Karpas-422 (cell line): ENCODE measurements at regions not wholly inside any gene's neighbourhood (a gene's known extent, or its start where the extent isn't known, plus 50 kb on each side); places are given as distances from the start of the nearest gene placed in this dataset.

Experiments used
- DNase-seq: peaks from one replicate; pipeline ENCODE4 v3.0.0-alpha.2; 2015
- H2AFZ ChIP-seq: fragments of 200-600 bp; sonication (generic); 2 replicates; pipeline ENCODE4 v1.6.1; 2014; ENCODE audit warnings: antibody characterized with exemption, low read length, mixed read lengths
- H3K27ac ChIP-seq: fragments of 200-600 bp; sonication (generic); 2 replicates; pipeline ENCODE4 v1.5.1; 2014; ENCODE audit warnings: mild to moderate bottlenecking, low read length, moderate library complexity
- H3K27me3 ChIP-seq: fragments of 200-600 bp; sonication (generic); 2 replicates; pipeline ENCODE4 v1.6.1; 2014; ENCODE audit warnings: low read length, mixed read lengths
- H3K36me3 ChIP-seq: fragments of 200-600 bp; sonication (generic); 2 replicates; pipeline ENCODE4 v1.6.1; 2014; ENCODE audit warnings: low read length, mixed read lengths; ENCODE audit not compliant: insufficient read depth
- H3K4me1 ChIP-seq: fragments of 200-600 bp; sonication (generic); 2 replicates; pipeline ENCODE4 v1.6.1; 2014; ENCODE audit warnings: mild to moderate bottlenecking, low read length, mixed read lengths
- H3K4me2 ChIP-seq: fragments of 200-600 bp; sonication (generic); 2 replicates; pipeline ENCODE4 v1.6.1; 2014; ENCODE audit warnings: low read length, low read depth, mild to moderate bottlenecking; ENCODE audit not compliant: poor library complexity, severe bottlenecking
- H3K4me3 ChIP-seq: fragments of 200-600 bp; sonication (generic); 2 replicates; pipeline ENCODE4 v1.5.1; 2014; ENCODE audit warnings: mild to moderate bottlenecking, antibody characterized with exemption, low read length, mixed read lengths
- H3K79me2 ChIP-seq: fragments of 200-600 bp; sonication (generic); 2 replicates; pipeline ENCODE4 v1.6.1; 2014; ENCODE audit warnings: mild to moderate bottlenecking, low read length, mixed read lengths
- H3K9ac ChIP-seq: fragments of 200-600 bp; sonication (generic); 2 replicates; pipeline ENCODE4 v1.6.0; 2014; ENCODE audit warnings: low read length
- H3K9me2 ChIP-seq: fragments of 200-600 bp; sonication (generic), shearing (Covaris generic); replicated peaks from 2 replicates; pipeline ENCODE4 v1.6.0; 2014; ENCODE audit warnings: mild to moderate bottlenecking, low read length, moderate library complexity; ENCODE audit not compliant: insufficient read depth
- H3K9me3 ChIP-seq: fragments of 300-700, 200-600 bp; sonication (generic); 2 replicates; pipeline ENCODE4 v1.6.1; 2014; ENCODE audit warnings: low read length, mixed read lengths
- H4K20me1 ChIP-seq: fragments of 200-600 bp; sonication (generic); 2 replicates; pipeline ENCODE4 v1.6.1; 2014; ENCODE audit warnings: mild to moderate bottlenecking, antibody characterized with exemption, low read length, low read depth; ENCODE audit not compliant: insufficient read depth

DNA sequence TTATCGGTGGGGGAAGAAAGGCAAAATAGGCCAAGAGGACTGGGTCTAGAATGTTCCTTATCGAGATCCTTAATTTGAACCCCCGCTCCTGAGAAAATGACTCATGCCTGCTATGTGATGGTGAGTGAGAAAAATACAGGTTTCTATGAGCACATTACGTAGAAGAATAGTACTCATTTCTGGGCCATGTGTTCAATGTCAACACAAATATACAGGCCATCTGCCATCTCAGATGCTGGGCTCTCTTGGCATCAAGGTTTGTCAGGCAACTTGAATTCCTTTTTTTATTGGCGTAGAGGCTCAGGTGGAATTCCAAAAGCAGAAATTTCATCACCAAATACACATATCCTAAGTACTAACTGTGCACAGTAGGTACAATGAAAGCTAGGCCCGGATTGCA is 81.4 kb upstream of the TRIM2 start:
- Histone ChIP-seq H3K4me3 (no peak overlapping the region), H2AFZ (no peak overlapping the region), H3K36me3 (no peaks in the 10 kb centered on the region), H3K27me3 (no peaks in the 10 kb centered on the region), H3K9me2 (no peaks in the 10 kb centered on the region), H3K9me3 (no peaks in the 10 kb centered on the region), H3K27ac (no peak overlapping the region), H4K20me1 (no peaks in the 10 kb centered on the region), H3K4me2 (no peak overlapping the region), H3K4me1 (peaks cover 4% of the 10 kb centered on the region), H3K9ac (no peak overlapping the region), H3K79me2 (no peaks in the 10 kb centered on the region)
- DNase-seq: no peak

DNA sequence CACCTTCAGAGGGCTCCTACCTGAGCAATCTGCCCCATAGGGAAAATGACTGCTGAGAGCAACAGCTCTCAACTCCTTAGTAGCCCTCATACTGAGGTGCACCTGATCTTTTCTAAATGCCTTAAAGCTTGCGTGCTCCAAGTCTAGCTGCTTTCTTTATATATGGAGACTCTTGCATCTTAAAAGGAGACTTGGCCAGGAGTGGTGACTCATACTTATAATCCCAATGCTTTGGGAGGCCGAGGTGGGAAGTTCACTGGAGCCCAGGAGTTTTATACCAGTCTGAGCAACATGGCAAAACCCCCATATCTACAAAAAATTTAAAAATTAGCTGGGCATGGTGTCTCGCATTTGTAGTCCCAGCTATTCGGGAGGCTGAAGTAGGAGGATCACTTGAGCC is 78.1 kb upstream of the TRIM2 start:
- Histone ChIP-seq H3K9me3 (no peaks in the 10 kb centered on the region), H3K36me3 (no peaks in the 10 kb centered on the region), H4K20me1 (no peaks in the 10 kb centered on the region), H3K27ac (no peak overlapping the region), H3K4me1 (peaks cover 4% of the 10 kb centered on the region), H3K79me2 (no peaks in the 10 kb centered on the region), H3K9ac (no peak overlapping the region), H3K4me2 (no peak overlapping the region), H3K4me3 (no peak overlapping the region), H2AFZ (no peak overlapping the region), H3K27me3 (no peaks in the 10 kb centered on the region), H3K9me2 (no peaks in the 10 kb centered on the region)
- DNase-seq: no peak

DNA sequence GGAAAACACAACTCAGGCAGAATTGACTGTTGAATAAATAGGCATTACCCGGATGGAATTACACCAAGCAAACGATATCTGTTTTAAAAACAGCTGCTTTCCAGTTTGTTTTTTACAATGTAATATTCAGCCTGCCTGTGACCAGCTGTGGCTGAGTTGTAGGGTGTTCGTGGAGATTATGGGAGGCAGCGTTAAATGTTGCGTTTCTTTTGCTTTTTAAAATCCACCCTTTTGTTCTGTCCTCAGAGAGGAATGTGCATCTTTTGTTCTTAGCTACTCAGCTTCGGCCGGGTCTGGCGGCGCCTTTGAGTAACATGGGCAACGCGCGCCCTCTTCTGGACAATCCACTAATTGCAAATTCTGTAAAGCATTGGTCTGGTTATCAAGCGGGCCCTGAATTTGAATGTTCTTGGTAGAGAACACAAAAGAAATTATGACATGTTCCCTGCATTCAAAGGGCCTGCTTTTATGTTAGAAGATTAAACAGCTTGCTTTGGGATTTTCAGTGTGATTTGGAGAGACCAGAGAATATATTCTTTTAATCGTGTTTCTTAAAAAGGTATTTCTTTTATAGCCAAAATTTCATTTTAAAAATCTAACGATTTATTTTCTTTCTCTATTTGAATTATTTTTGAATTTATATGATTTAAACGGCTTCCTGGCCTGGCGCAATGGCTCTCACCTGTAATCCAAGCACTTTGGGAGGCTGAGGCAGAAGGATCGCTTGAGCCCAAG is 76.3 kb upstream of the TRIM2 start:
- H3K4me2 ChIP-seq: peak overlapping the region; percentile 33
- H2AFZ ChIP-seq: peak overlapping the region; percentile 61; the same call in 1 of the 2 replicates
- no peak overlapping the region for H3K27ac ChIP-seq
- H3K4me3 ChIP-seq: no peak overlapping the region
- H3K9ac ChIP-seq: 0 out of 2 replicates have a peak overlapping the region, but pooled peaks have one; percentile 5
- H3K36me3 ChIP-seq: no peaks in the 10 kb centered on the region
- no peaks in the 10 kb centered on the region for H3K27me3 ChIP-seq
- peak; percentile 95 for DNase-seq
- peaks cover 4% of the 10 kb centered on the region for H3K4me1 ChIP-seq
- no peaks in the 10 kb centered on the region for H3K9me2 ChIP-seq
- no peaks in the 10 kb centered on the region for H4K20me1 ChIP-seq
- H3K79me2 ChIP-seq: no peaks in the 10 kb centered on the region
- H3K9me3 ChIP-seq: no peaks in the 10 kb centered on the region

DNA sequence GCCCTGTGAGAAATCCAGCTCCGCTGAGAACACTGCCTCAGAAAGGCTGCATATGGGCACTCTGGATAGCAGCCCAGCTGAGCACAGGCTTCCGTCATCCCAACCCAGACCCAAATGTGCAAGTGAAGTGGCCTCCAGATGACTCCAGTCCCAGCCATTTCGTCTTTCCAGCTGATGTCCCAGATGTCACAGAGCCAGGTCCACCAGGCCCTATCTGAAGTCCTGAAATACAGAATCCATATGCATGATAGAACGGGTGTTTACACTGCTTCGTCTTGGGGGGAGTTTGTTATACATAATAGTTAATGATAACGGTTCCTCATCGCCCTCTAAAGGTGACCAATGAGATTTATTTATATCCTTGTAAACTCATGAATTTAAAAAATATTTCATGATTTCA is 72.6 kb upstream of the TRIM2 start:
- DNase-seq: no peak
- H3K36me3 ChIP-seq: no peaks in the 10 kb centered on the region
- H3K27ac ChIP-seq: no peak overlapping the region
- H3K4me3 ChIP-seq: no peak overlapping the region
- no peak overlapping the region for H3K4me2 ChIP-seq
- no peaks in the 10 kb centered on the region for H3K79me2 ChIP-seq
- H3K9me2 ChIP-seq: no peaks in the 10 kb centered on the region
- no peak overlapping the region for H2AFZ ChIP-seq
- H3K9ac ChIP-seq: no peak overlapping the region
- H3K9me3 ChIP-seq: no peaks in the 10 kb centered on the region
- no peaks in the 10 kb centered on the region for H3K27me3 ChIP-seq
- no peaks in the 10 kb centered on the region for H4K20me1 ChIP-seq
- peaks cover 4% of the 10 kb centered on the region for H3K4me1 ChIP-seq

DNA sequence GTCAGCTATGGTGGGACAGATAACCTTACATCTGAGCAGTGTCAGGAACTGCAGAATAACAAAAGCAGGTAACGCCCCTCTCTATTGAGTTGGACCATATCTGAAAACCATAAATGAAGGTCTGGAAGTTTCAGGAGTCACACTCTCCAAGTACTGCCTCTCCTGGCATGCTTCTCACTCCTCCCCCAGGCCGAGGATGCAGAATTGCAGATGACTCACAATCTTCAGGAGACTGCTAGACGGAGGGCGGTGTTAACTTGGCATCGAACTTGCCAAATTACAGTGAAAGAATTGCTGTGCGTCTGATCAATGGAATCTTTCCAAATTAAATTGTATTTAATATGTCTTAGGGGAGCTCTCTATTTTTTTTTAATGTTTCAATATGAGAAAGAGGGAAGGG is 67.1 kb upstream of the TRIM2 start:
- Histone ChIP-seq H3K4me3 (no peak overlapping the region), H3K36me3 (no peaks in the 10 kb centered on the region), H3K9me2 (no peaks in the 10 kb centered on the region)

DNA sequence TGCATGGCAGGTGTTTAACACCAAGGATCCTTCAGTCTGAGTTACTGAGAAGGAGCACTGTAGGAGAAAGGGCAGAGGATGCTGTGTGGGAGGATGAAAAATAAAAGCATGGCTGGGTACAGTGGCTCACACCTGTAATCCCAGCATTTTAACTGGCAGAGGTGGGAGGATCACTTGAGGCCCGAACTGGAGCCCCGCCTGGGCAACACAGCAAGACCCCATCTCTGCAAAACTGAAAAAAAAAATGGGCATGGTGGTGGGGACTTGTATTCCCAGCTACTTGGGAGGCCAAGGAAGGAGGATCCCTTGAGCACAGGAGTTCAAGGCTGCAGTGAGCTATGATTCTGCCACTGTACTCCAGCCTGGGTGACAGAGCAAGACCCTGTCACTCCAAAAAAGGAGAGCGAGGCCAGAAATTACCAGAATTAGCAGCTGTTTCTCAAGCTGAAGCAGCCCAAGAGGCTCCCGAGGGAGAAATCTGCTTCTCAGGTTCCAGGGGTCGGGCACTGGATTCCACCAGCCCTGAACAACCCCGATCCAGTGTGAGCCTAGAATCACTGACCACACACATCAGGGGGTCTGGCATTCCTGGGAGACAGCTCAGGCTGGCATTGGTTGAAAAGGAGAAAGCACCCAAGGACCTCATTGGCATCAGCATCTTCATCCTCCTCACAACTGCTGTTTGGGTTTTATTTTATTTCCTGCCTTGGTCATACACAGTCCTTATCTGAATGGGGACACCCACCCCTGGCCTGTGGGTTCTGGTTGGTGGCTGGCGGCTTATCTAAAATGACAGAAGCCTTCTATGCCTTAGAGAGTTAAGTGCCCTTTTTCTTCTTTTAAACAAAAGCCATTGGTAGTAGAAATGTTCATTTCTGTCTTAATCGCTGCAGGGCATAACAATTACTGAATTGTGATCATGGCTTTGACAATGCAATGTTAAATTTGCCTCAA is 66.3 kb upstream of the TRIM2 start:
- Histone ChIP-seq H3K9me3 (no peaks in the 10 kb centered on the region), H3K4me2 (no peak overlapping the region), H3K4me1 (peaks cover 4% of the 10 kb centered on the region; the same call in 1 of the 2 replicates), H3K27me3 (no peaks in the 10 kb centered on the region), H3K9me2 (no peaks in the 10 kb centered on the region), H3K36me3 (no peaks in the 10 kb centered on the region), H3K9ac (no peak overlapping the region), H2AFZ (no peak overlapping the region), H3K27ac (no peak overlapping the region), H3K79me2 (no peaks in the 10 kb centered on the region), H4K20me1 (no peaks in the 10 kb centered on the region; the same call in 1 of the 2 replicates), H3K4me3 (no peak overlapping the region)
- no peak for DNase-seq

More for the DNA sequence above, 67.1 kb upstream of the TRIM2 start:
- H2AFZ ChIP-seq: no peak overlapping the region
- H3K27ac ChIP-seq: no peak overlapping the region
- no peak for DNase-seq
- H3K27me3 ChIP-seq: no peaks in the 10 kb centered on the region
- no peaks in the 10 kb centered on the region for H3K9me3 ChIP-seq
- H4K20me1 ChIP-seq: no peaks in the 10 kb centered on the region; the same call in 1 of the 2 replicates
- no peak overlapping the region for H3K9ac ChIP-seq
- H3K4me2 ChIP-seq: no peak overlapping the region
- H3K4me1 ChIP-seq: peaks cover 4% of the 10 kb centered on the region; the same call in 1 of the 2 replicates
- no peaks in the 10 kb centered on the region for H3K79me2 ChIP-seq

DNA sequence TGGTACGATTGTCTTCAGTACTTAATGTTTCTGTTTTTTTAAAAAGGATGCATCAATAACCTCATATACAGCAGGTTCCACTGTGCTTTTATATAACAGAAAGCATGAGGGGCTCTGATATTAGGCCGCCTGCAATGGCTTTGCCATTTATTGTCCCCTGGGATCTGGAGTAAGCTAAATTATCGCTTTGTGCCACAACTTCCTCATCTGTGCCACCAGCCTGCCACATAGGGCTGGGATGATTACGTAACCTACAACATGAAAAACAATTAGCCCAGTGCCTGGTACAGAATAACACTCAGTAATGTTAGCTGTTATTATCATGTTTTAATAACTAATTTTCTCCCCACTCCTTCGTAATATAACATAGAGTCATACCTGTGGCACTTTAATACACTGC is 65.5 kb upstream of the TRIM2 start:
- Histone ChIP-seq H4K20me1 (no peaks in the 10 kb centered on the region; the same call in 1 of the 2 replicates), H3K4me2 (no peak overlapping the region), H3K4me3 (no peak overlapping the region), H2AFZ (no peak overlapping the region), H3K27ac (no peak overlapping the region), H3K9me3 (no peaks in the 10 kb centered on the region), H3K4me1 (peaks cover 4% of the 10 kb centered on the region; the same call in 1 of the 2 replicates), H3K36me3 (no peaks in the 10 kb centered on the region), H3K9ac (no peak overlapping the region), H3K27me3 (no peaks in the 10 kb centered on the region), H3K79me2 (no peaks in the 10 kb centered on the region), H3K9me2 (no peaks in the 10 kb centered on the region)
- no peak for DNase-seq

DNA sequence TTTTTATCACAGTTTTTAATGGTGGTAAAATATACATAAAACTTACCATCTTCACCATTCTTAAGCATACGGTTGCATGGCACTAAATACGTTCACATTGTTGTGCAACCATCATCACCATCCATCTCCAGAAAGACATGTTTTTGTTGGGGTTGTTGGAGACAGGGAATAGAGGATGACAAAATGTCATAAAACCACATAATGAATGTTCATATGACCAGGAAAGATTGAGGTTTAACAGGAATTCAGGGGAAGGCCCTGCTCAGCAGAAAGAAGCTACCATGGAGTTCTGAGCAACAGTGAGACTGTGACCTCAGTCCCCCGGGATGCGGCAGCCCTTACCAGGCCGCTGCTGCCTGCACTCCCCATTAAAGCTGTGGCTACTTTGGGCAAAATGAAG is 63.9 kb upstream of the TRIM2 start:
- Histone ChIP-seq H3K27ac (no peak overlapping the region), H3K9me3 (no peaks in the 10 kb centered on the region), H3K4me2 (no peak overlapping the region), H3K9ac (no peak overlapping the region), H2AFZ (no peak overlapping the region), H3K4me3 (no peak overlapping the region), H3K27me3 (no peaks in the 10 kb centered on the region), H3K9me2 (no peaks in the 10 kb centered on the region), H3K79me2 (no peaks in the 10 kb centered on the region), H3K4me1 (peaks cover 4% of the 10 kb centered on the region; the same call in 1 of the 2 replicates), H4K20me1 (no peaks in the 10 kb centered on the region; the same call in 1 of the 2 replicates), H3K36me3 (no peaks in the 10 kb centered on the region)
- DNase-seq: no peak
